ENCODE measurements at regions not wholly inside any gene's neighbourhood (a gene's known extent, or its start where the extent isn't known, plus 50 kb on each side); places are given as distances from the start of the nearest gene placed in this dataset.

DNA sequence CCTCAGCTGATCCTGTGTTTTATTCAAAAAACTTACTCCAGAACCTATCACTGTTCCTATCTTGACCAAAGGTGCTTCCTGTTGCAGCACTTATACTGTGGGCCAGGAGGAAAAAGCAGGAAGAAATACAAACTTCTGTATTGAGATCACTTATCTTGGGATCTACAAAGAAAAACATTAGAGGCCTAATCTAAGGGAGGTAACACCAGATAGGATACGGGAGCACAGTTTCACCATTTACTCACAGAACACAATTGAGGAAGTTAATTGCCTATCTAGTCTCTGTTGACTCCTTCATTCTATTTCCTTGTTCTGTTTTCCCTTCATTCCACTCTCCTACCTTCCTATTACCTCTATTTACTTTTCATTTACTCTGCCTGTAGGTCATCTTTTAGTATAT, 287.2 kb upstream of the LINC00305 start:
- H3K27ac Mint-ChIP-seq, result no peak overlapping the region
- H3K4me1 Mint-ChIP-seq (ENCODE audit: low read depth), result no peaks in the 10 kb centered on the region
- no peak overlapping the region for H3K4me3 Mint-ChIP-seq
- no peak for DNase-seq (ENCODE audit: low spot score)
- no peaks in the 10 kb centered on the region for H3K36me3 Mint-ChIP-seq (ENCODE audit: low read depth)
- H3K9me3 Mint-ChIP-seq, result peaks cover 44% of the 10 kb centered on the region
- no peaks in the 10 kb centered on the region for H3K27me3 Mint-ChIP-seq (ENCODE audit: low read depth)

DNA sequence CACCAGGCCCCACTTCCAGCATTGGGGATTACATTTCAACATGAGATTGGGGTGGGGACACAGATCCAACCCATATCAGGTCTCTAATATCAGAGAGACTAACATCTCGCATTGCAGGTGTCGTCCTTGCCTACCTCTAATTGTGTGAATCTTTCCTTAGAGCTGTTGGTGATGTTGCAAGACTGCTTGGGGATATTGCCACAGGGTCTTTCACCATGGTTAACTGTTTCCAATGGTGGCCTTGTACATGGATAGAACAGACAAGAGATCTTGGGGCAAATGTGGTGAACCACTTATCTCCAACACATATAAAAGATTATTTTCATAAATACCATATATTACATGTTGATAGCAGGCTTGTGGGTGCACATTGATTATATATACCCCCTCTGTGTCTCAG, 270.3 kb upstream of the LINC00305 start:
- H3K4me1 Mint-ChIP-seq (ENCODE audit: low read depth), result no peaks in the 10 kb centered on the region
- no peak overlapping the region for H3K4me3 Mint-ChIP-seq
- H3K27me3 Mint-ChIP-seq (ENCODE audit: low read depth), result no peaks in the 10 kb centered on the region
- H3K36me3 Mint-ChIP-seq (ENCODE audit: low read depth), result no peaks in the 10 kb centered on the region
- DNase-seq (ENCODE audit: low spot score), result no peak
- H3K9me3 Mint-ChIP-seq, result peaks cover 14% of the 10 kb centered on the region
- H3K27ac Mint-ChIP-seq, result no peak overlapping the region

DNA sequence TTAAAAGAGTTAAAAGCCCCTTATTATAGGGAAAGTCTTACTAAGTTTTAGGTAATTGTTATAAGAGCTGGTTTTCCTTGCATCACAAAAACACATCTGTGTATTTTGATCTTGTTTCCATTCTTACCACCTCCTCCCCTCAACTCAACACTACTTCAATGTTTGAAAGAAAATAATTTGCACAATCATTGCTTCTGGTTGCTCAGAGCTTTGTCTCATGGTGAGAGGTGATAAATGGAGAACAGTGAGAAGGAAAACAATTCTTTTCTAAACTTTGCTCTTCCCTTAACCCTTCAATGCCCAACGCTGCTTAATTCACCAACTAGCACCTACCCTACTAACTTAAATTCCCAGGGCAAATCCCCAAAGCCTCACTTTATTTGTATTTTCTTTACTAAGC, 268.1 kb upstream of the LINC00305 start:
- Mint-ChIP-seq H3K36me3 (ENCODE audit: low read depth) (no peaks in the 10 kb centered on the region), H3K4me1 (ENCODE audit: low read depth) (no peaks in the 10 kb centered on the region), H3K27ac (no peak overlapping the region), H3K4me3 (no peak overlapping the region), H3K9me3 (peaks cover 15% of the 10 kb centered on the region), H3K27me3 (ENCODE audit: low read depth) (no peaks in the 10 kb centered on the region)
- no peak for DNase-seq (ENCODE audit: low spot score)

GRCh38 chr18:64415218-64415617, 266.3 kb upstream of the LINC00305 start:
- H3K4me3 Mint-ChIP-seq, result no peak overlapping the region
- peaks cover 15% of the 10 kb centered on the region for H3K9me3 Mint-ChIP-seq
- no peak for DNase-seq (ENCODE audit: low spot score)
- no peak overlapping the region for H3K27ac Mint-ChIP-seq
- no peaks in the 10 kb centered on the region for H3K36me3 Mint-ChIP-seq (ENCODE audit: low read depth)
- H3K4me1 Mint-ChIP-seq (ENCODE audit: low read depth), result no peaks in the 10 kb centered on the region
- no peaks in the 10 kb centered on the region for H3K27me3 Mint-ChIP-seq (ENCODE audit: low read depth)

GRCh38 chr18:64410685-64411084, 261.8 kb upstream of the LINC00305 start:
- H3K9me3 Mint-ChIP-seq, result peaks cover 7% of the 10 kb centered on the region
- no peak overlapping the region for H3K4me3 Mint-ChIP-seq
- H3K4me1 Mint-ChIP-seq (ENCODE audit: low read depth), result no peaks in the 10 kb centered on the region
- DNase-seq (ENCODE audit: low spot score), result no peak
- no peaks in the 10 kb centered on the region for H3K36me3 Mint-ChIP-seq (ENCODE audit: low read depth)
- H3K27me3 Mint-ChIP-seq (ENCODE audit: low read depth), result no peaks in the 10 kb centered on the region
- no peak overlapping the region for H3K27ac Mint-ChIP-seq

GRCh38 chr18:64409511-64409910, 260.6 kb upstream of the LINC00305 start:
- H3K9me3 Mint-ChIP-seq, result peaks cover 4% of the 10 kb centered on the region
- no peaks in the 10 kb centered on the region for H3K36me3 Mint-ChIP-seq (ENCODE audit: low read depth)
- no peaks in the 10 kb centered on the region for H3K4me1 Mint-ChIP-seq (ENCODE audit: low read depth)
- no peaks in the 10 kb centered on the region for H3K27me3 Mint-ChIP-seq (ENCODE audit: low read depth)
- no peak for DNase-seq (ENCODE audit: low spot score)
- no peak overlapping the region for H3K4me3 Mint-ChIP-seq
- no peak overlapping the region for H3K27ac Mint-ChIP-seq

GRCh38 chr18:64407606-64408005, 258.7 kb upstream of the LINC00305 start:
- Mint-ChIP-seq H3K4me1 (ENCODE audit: low read depth) (no peaks in the 10 kb centered on the region), H3K36me3 (ENCODE audit: low read depth) (no peaks in the 10 kb centered on the region), H3K27me3 (ENCODE audit: low read depth) (no peaks in the 10 kb centered on the region), H3K4me3 (no peak overlapping the region), H3K27ac (no peak overlapping the region), H3K9me3 (no peaks in the 10 kb centered on the region)
- DNase-seq (ENCODE audit: low spot score), result no peak

DNA sequence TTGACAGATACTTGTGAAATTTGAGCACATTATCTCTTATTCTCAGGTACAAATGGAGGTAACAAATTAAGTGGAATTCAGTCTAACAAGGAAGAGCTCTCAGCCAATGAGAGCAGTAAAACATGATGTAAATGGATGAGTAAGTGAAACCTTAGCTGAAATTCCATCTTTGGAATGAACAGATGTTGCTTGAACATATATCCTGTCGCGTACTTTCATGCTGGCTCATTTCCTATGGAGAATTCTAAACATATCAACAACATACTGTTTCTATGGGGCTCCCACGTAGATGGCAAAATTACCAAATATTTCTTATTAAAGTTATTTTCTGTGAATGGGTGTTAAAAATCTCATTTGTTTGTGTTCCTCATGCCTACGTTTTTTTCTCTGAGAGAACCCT, 256.3 kb upstream of the LINC00305 start:
- Mint-ChIP-seq H3K27me3 (ENCODE audit: low read depth) (no peaks in the 10 kb centered on the region), H3K9me3 (no peaks in the 10 kb centered on the region), H3K4me1 (ENCODE audit: low read depth) (no peaks in the 10 kb centered on the region), H3K36me3 (ENCODE audit: low read depth) (no peaks in the 10 kb centered on the region), H3K4me3 (no peak overlapping the region), H3K27ac (no peak overlapping the region)
- DNase-seq (ENCODE audit: low spot score), result no peak

DNA sequence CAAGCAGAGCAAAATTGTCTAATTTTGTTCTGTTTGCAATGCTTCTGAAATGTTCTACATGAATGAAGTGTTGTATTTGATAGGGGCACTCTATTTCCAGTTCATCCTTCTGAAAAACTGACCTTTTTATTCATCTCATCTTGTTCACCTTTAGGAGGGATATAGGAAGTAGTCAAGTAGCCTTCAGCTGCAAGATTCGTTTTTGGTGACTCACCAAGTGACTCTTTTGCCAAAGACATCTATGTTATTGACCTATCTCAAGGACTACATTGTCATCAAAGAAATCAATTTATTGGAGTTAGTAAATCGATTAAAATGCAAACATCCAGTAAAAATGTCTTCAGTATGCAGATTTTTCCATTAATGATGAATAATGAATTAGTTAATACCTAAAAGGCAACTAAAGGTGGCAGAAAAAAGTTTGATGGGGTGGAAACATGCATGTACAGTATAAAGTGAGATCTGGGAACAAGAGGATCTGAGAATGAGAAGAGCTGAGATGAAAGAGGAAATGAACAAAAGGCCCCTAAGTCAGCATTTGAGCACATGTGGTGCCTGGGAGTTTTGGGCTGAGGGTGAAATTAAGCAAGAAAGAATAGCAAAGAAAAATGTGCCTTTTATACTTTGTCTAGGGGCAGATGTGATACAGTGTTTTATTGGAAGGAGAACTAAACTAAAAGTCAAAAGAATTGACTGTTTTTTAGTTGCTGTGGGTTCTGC, 255.1 kb upstream of the LINC00305 start:
- H3K9me3 Mint-ChIP-seq, result no peaks in the 10 kb centered on the region
- DNase-seq (ENCODE audit: low spot score), result no peak
- no peak overlapping the region for H3K27ac Mint-ChIP-seq
- no peaks in the 10 kb centered on the region for H3K36me3 Mint-ChIP-seq (ENCODE audit: low read depth)
- no peaks in the 10 kb centered on the region for H3K4me1 Mint-ChIP-seq (ENCODE audit: low read depth)
- no peak overlapping the region for H3K4me3 Mint-ChIP-seq
- H3K27me3 Mint-ChIP-seq (ENCODE audit: low read depth), result no peaks in the 10 kb centered on the region

GRCh38 chr18:64402636-64403035, 253.7 kb upstream of the LINC00305 start:
- Mint-ChIP-seq H3K4me3 (no peak overlapping the region), H3K27me3 (ENCODE audit: low read depth) (no peaks in the 10 kb centered on the region), H3K27ac (no peak overlapping the region), H3K36me3 (ENCODE audit: low read depth) (no peaks in the 10 kb centered on the region), H3K4me1 (ENCODE audit: low read depth) (no peaks in the 10 kb centered on the region), H3K9me3 (no peaks in the 10 kb centered on the region)
- no peak for DNase-seq (ENCODE audit: low spot score)

DNA sequence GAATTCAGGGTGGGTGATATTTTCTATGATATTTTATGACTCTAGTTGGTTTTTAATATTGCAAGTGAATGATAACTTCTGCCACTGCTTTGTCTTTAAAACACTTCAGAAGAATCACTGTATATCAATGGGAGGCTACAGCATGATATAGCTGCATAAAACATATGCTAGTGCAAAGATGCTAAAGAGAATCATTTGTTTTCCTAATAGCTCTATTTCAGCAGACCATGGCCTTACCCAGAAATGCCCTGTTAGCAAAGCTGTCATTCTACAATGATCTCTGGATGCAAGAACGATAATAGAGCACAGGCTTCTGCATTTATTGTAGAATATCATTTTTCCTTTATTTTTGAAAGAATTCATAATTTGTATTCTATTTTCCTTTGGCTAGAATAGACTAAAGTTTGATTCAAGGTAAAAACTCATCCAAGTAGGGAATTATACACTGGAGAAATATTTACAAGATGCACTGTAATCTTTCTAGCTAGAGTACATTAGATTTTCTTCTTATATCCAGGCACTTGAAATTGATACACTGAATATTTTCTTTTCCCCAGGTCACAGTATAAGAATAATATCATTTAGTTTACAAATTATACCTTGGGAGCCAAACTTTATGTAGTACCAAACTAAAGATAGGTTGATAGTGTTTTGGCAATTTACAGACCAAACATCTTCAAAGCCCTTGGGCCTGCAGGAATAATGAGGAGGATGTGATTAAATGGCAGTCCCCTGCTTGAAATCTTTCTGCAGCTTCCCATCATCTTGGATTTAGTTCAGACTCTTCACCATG, 252.6 kb upstream of the LINC00305 start:
- Mint-ChIP-seq H3K27me3 (ENCODE audit: low read depth) (no peaks in the 10 kb centered on the region), H3K36me3 (ENCODE audit: low read depth) (no peaks in the 10 kb centered on the region), H3K9me3 (no peaks in the 10 kb centered on the region), H3K4me1 (ENCODE audit: low read depth) (no peaks in the 10 kb centered on the region), H3K4me3 (no peak overlapping the region), H3K27ac (no peak overlapping the region)
- DNase-seq (ENCODE audit: low spot score), result no peak

GRCh38 chr18:64399566-64399965, 250.7 kb upstream of the LINC00305 start:
- Mint-ChIP-seq H3K36me3 (ENCODE audit: low read depth) (no peaks in the 10 kb centered on the region), H3K27ac (no peak overlapping the region), H3K4me1 (ENCODE audit: low read depth) (no peaks in the 10 kb centered on the region), H3K9me3 (no peaks in the 10 kb centered on the region), H3K27me3 (ENCODE audit: low read depth) (no peaks in the 10 kb centered on the region), H3K4me3 (no peak overlapping the region)
- DNase-seq (ENCODE audit: low spot score), result no peak

DNA sequence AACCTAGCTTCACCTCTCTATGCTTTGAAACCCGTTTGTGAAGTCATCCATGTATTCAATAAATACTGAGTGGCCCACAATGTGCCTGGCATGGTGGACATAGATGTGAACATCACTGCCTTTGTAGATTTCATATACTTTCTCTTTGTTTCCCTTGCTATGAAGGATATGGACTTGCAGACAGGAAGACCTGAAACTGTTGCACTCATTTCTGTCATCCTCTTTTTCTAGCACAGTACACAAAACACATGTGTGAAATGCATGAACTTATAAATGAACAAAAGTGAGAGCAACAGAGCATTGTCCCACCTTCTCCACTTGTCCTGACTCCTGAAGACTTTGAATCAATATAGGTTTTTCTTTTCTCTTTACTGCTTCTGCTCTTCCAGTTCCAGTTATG, 249.4 kb upstream of the LINC00305 start:
- Mint-ChIP-seq H3K27ac (no peak overlapping the region), H3K4me1 (ENCODE audit: low read depth) (no peaks in the 10 kb centered on the region), H3K27me3 (ENCODE audit: low read depth) (no peaks in the 10 kb centered on the region), H3K4me3 (no peak overlapping the region), H3K36me3 (ENCODE audit: low read depth) (no peaks in the 10 kb centered on the region), H3K9me3 (no peaks in the 10 kb centered on the region)
- no peak for DNase-seq (ENCODE audit: low spot score)

DNA sequence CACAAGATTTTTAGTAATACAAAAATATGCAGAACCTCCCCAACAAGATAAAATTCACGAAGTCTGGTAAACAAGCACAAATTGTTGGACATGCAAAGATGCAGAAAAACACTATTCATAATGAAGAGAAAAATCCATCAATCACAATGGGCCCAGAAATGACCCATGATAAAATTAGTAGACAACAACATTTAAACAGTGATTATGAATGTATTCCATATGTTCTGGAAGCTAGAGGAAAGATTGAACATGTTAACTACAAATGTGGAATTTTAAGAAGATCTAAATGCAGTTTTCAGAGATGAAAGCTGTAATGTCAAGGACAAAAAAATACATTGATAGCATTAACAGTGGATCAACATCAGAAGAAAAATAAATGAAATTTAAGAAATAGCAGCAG, 243.3 kb upstream of the LINC00305 start:
- H3K4me1 Mint-ChIP-seq (ENCODE audit: low read depth), result no peaks in the 10 kb centered on the region
- H3K4me3 Mint-ChIP-seq, result no peak overlapping the region

More for the DNA sequence above, 243.3 kb upstream of the LINC00305 start:
- no peak for DNase-seq (ENCODE audit: low spot score)
- no peaks in the 10 kb centered on the region for H3K9me3 Mint-ChIP-seq
- no peaks in the 10 kb centered on the region for H3K36me3 Mint-ChIP-seq (ENCODE audit: low read depth)
- H3K27me3 Mint-ChIP-seq (ENCODE audit: low read depth), result no peaks in the 10 kb centered on the region
- no peak overlapping the region for H3K27ac Mint-ChIP-seq

All from T-helper 2 cell treated with Interferon-gamma antibody and Interleukin-4, amounts not matched to agents 5 μg/mL and 100 μg/mL, for 36 hours (primary cell).